ENCODE measurements at regions not wholly inside any gene's neighbourhood (a gene's known extent, or its start where the extent isn't known, plus 50 kb on each side); places are given as distances from the start of the nearest gene placed in this dataset.

- Mint-ChIP-seq H3K4me1 (no peaks in the 10 kb centered on the region), H3K27me3 (ENCODE audit: insufficient read depth, low read depth, poor library complexity) (no peaks in the 10 kb centered on the region), H3K4me3 (no peak overlapping the region), H3K9me3 (peaks cover 91% of the 10 kb centered on the region), H3K27ac (no peak overlapping the region), H3K36me3 (ENCODE audit: low read depth) (peaks cover 39% of the 10 kb centered on the region)
- Histone ChIP-seq H3K9me2 (ENCODE audit: insufficient read depth) (no peaks in the 10 kb centered on the region), H3K4me1 (ENCODE audit: insufficient read depth) (no peaks in the 10 kb centered on the region), H3K79me2 (replicated peaks; ENCODE audit: insufficient read depth) (no peaks in the 10 kb centered on the region), H3K4me2 (no peak overlapping the region), H3K4me3 (no peak overlapping the region), H3F3A (replicated peaks; ENCODE audit: low read depth) (no peaks in the 10 kb centered on the region), H3K27me3 (ENCODE audit: insufficient read depth) (no peaks in the 10 kb centered on the region), H2AFZ (no peak overlapping the region), H4K20me1 (replicated peaks; ENCODE audit: insufficient read depth) (no peaks in the 10 kb centered on the region), H3K27ac (ENCODE audit: low read depth) (no peak overlapping the region), H3K36me3 (ENCODE audit: insufficient read depth) (no peaks in the 10 kb centered on the region)
- DNase-seq (ENCODE audit: low spot score) (no peak), ATAC-seq (no peak)
- TF ChIP-seq EZH2phosphoT487 (IDR thresholded peaks at IDR 0.05; ENCODE audit: unreplicated experiment) (no peak), CTCF (conservative IDR thresholded peaks at IDR 0.05; ENCODE audit: low read depth in 2 of 2) (no peak), POLR2AphosphoS5 (IDR thresholded peaks at IDR 0.05; ENCODE audit: low read depth) (no peak), JUNB (IDR thresholded peaks at IDR 0.05; ENCODE audit: unreplicated experiment) (no peak)
These were observed 254.9 kb upstream of the TMEM132C start for GRCh38 chr12:128012110-128012509.

GRCh38 chr12:128015276-128015675 lies 251.7 kb upstream of the TMEM132C start:
- H3K9me3 Mint-ChIP-seq = peaks cover 91% of the 10 kb centered on the region
- peaks cover 38% of the 10 kb centered on the region for H3K36me3 Mint-ChIP-seq (ENCODE audit: low read depth)
- Histone ChIP-seq H3K9me2 (ENCODE audit: insufficient read depth) (no peaks in the 10 kb centered on the region), H3K79me2 (replicated peaks; ENCODE audit: insufficient read depth) (no peaks in the 10 kb centered on the region), H2AFZ (no peak overlapping the region), H3K27ac (ENCODE audit: low read depth) (no peak overlapping the region), H3K4me1 (ENCODE audit: insufficient read depth) (no peaks in the 10 kb centered on the region), H3K36me3 (ENCODE audit: insufficient read depth) (no peaks in the 10 kb centered on the region), H3K27me3 (ENCODE audit: insufficient read depth) (no peaks in the 10 kb centered on the region), H3F3A (replicated peaks; ENCODE audit: low read depth) (no peaks in the 10 kb centered on the region), H4K20me1 (replicated peaks; ENCODE audit: insufficient read depth) (no peaks in the 10 kb centered on the region), H3K4me3 (no peak overlapping the region), H3K4me2 (no peak overlapping the region)
- peaks cover 3% of the 10 kb centered on the region for H3K27me3 Mint-ChIP-seq (ENCODE audit: insufficient read depth, low read depth, poor library complexity)
- DNase-seq (ENCODE audit: low spot score) = no peak
- no peak overlapping the region for H3K27ac Mint-ChIP-seq
- TF ChIP-seq POLR2AphosphoS5 (IDR thresholded peaks at IDR 0.05; ENCODE audit: low read depth) (no peak), STAT1 (IDR thresholded peaks at IDR 0.05; ENCODE audit: unreplicated experiment) (no peak), JUNB (IDR thresholded peaks at IDR 0.05; ENCODE audit: unreplicated experiment) (no peak), EZH2phosphoT487 (IDR thresholded peaks at IDR 0.05; ENCODE audit: unreplicated experiment) (no peak), CTCF (conservative IDR thresholded peaks at IDR 0.05; ENCODE audit: low read depth in 2 of 2) (no peak), NANOG (IDR thresholded peaks at IDR 0.05; ENCODE audit: borderline replicate concordance) (no peak), EZH2 (IDR thresholded peaks at IDR 0.05; ENCODE audit: low read depth, unreplicated experiment) (no peak)
- no peaks in the 10 kb centered on the region for H3K4me1 Mint-ChIP-seq
- no peak overlapping the region for H3K4me3 Mint-ChIP-seq
- no peak for ATAC-seq
